ENCODE measurements at regions not wholly inside any gene's neighbourhood (a gene's known extent, or its start where the extent isn't known, plus 50 kb on each side); places are given as distances from the start of the nearest gene placed in this dataset.
"Not testable (repeated sequence)": the region's sequence is repeated elsewhere in the genome, so short reads cannot be mapped to it uniquely, and the experiment has no call there.

GRCh38 chrX:87005183-87005582 is 512.4 kb upstream of the KLHL4 start:
- no peak overlapping the region for H3K27ac ChIP-seq
- no peaks in the 10 kb centered on the region for H3K4me1 ChIP-seq
- no peaks in the 10 kb centered on the region for H3K27me3 ChIP-seq
- no peak for DNase-seq (ENCODE audit: low spot score in 2 of 2)
- H3K4me3 ChIP-seq = no peak overlapping the region
- TF ChIP-seq, protein P1, sequence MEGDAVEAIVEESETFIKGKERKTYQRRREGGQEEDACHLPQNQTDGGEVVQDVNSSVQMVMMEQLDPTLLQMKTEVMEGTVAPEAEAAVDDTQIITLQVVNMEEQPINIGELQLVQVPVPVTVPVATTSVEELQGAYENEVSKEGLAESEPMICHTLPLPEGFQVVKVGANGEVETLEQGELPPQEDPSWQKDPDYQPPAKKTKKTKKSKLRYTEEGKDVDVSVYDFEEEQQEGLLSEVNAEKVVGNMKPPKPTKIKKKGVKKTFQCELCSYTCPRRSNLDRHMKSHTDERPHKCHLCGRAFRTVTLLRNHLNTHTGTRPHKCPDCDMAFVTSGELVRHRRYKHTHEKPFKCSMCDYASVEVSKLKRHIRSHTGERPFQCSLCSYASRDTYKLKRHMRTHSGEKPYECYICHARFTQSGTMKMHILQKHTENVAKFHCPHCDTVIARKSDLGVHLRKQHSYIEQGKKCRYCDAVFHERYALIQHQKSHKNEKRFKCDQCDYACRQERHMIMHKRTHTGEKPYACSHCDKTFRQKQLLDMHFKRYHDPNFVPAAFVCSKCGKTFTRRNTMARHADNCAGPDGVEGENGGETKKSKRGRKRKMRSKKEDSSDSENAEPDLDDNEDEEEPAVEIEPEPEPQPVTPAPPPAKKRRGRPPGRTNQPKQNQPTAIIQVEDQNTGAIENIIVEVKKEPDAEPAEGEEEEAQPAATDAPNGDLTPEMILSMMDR (IDR thresholded peaks at IDR 0.05) = no peak
- intact Hi-C loops (cut with DNase I) = no loop called here
- H3K9me3 ChIP-seq = no peaks in the 10 kb centered on the region
- H3K36me3 ChIP-seq = no peaks in the 10 kb centered on the region

DNA sequence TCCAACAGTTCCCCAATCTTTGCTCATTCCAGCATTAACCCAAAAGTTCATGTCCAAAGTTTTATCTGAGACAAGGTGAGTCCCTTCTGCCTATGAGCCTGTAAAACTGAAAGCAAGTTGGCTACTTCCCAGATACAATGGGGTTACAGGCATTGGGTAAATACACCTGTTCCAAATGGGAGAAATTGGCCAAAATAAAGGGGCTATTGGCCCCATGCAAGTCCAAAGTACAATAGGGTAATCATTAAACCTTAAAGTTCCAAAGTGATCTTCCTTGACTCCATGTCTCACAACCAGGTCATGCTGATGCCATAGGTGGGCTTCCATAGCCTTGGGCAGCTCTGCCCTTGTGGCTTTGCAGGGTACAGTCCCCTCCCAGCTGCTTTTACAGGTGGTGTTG is 511.7 kb upstream of the KLHL4 start:
- DNase-seq (ENCODE audit: low spot score in 2 of 2) = no peak
- no peaks in the 10 kb centered on the region for H3K9me3 ChIP-seq
- H3K27me3 ChIP-seq = no peaks in the 10 kb centered on the region
- TF ChIP-seq, protein P1 (IDR thresholded peaks at IDR 0.05) = no peak
- intact Hi-C loops (cut with DNase I) = no loop called here
- H3K4me3 ChIP-seq = no peak overlapping the region
- H3K36me3 ChIP-seq = no peaks in the 10 kb centered on the region
- H3K27ac ChIP-seq = no peak overlapping the region
- no peaks in the 10 kb centered on the region for H3K4me1 ChIP-seq

- TF ChIP-seq, protein P1 (IDR thresholded peaks at IDR 0.05) = no peak
- no peak overlapping the region for H3K4me3 ChIP-seq
- no peak for DNase-seq (ENCODE audit: low spot score in 2 of 2)
- no peaks in the 10 kb centered on the region for H3K4me1 ChIP-seq
- no peaks in the 10 kb centered on the region for H3K9me3 ChIP-seq
- H3K27ac ChIP-seq = no peak overlapping the region
- no peaks in the 10 kb centered on the region for H3K36me3 ChIP-seq
- no peaks in the 10 kb centered on the region for H3K27me3 ChIP-seq
- intact Hi-C loops (cut with DNase I) = no loop called here
Measured at GRCh38 chrX:87006561-87006960, 511.0 kb upstream of the KLHL4 start.

DNA sequence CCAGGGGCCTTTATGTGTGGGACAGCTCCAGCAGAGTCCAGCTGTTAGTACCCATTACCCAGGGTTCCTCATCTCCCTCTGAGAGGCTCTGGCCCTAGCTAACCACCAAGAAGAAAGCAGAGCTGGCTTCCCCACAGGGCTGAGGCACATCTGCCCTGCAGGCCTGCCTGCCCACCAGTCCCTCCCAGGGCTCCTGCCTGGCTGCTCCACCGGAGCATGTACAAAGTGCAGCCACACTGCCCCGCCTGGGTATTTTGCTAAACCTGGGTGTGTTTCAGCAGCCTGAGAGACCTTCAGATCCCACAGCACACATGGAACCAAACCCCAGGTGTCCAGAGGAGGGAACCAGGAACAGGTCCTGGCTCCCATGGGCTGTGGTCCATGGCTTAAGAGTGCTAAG is 500.4 kb upstream of the KLHL4 start:
- intact Hi-C loops (cut with DNase I) = no loop called here
- no peak for DNase-seq (ENCODE audit: low spot score in 2 of 2)

DNA sequence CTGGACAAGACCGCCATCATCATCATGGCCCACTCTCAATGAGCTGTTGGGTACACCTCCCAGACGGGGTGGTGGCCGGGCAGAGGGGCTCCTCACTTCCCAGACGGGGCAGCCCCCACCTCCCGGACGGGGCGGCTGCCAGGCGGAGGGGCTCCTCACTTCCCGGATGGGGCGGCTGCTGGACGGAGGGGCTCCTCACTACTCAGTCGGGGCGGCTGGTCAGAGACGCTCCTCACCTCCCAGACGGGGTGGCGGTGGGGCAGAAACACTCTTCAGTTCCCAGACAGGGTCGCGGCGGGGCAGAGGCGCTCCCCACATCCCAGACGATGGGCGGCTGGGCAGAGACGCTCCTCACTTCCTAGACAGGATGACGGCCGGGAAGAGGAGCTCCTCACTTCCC is 484.5 kb upstream of the KLHL4 start:
- H3K36me3 ChIP-seq; H3K4me3 ChIP-seq; H3K27ac ChIP-seq; H3K9me3 ChIP-seq; DNase-seq (ENCODE audit: low spot score in 2 of 2); H3K27me3 ChIP-seq; H3K4me1 ChIP-seq; intact Hi-C loops (cut with DNase I): not testable (repeated sequence)

More for the DNA sequence above, 500.4 kb upstream of the KLHL4 start:
- TF ChIP-seq, protein P1 (IDR thresholded peaks at IDR 0.05) = no peak
- Histone ChIP-seq H3K4me3 (no peak overlapping the region), H3K27ac (no peak overlapping the region), H3K9me3 (no peaks in the 10 kb centered on the region), H3K27me3 (no peaks in the 10 kb centered on the region), H3K4me1 (no peaks in the 10 kb centered on the region), H3K36me3 (no peaks in the 10 kb centered on the region)

- Histone ChIP-seq H3K27ac (no peak overlapping the region), H3K4me1 (no peaks in the 10 kb centered on the region), H3K36me3 (no peaks in the 10 kb centered on the region), H3K27me3 (no peaks in the 10 kb centered on the region), H3K4me3 (no peak overlapping the region), H3K9me3 (peaks cover 0 to 6% of the 10 kb centered on the region in 2 donors)
- TF ChIP-seq, protein P1 (IDR thresholded peaks at IDR 0.05) = no peak
- no peak for DNase-seq (ENCODE audit: low spot score in 2 of 2)
- intact Hi-C loops (cut with DNase I) = no loop called here
Measured at GRCh38 chrX:87045352-87045751, 472.2 kb upstream of the KLHL4 start.

Measured in ascending aorta (tissue), 2 donors.